CD4-positive, alpha-beta memory T cell (primary cell): ENCODE measurements at regions not wholly inside any gene's neighbourhood (a gene's known extent, or its start where the extent isn't known, plus 50 kb on each side); places are given as distances from the start of the nearest gene placed in this dataset.

Experiments
- CTCF ChIA-PET: fragments of 350-600 bp; sonication (Branson Sonifier 250); formaldehyde crosslinking; loops from one replicate; lab custom pipeline; 2021; ENCODE audit warnings: inconsistent platforms; ENCODE audit not compliant: partially characterized antibody; lab: Charles Lee
- POLR2A ChIA-PET: fragments of 350-600 bp; sonication (Branson Sonifier 250); formaldehyde crosslinking; loops from one replicate; lab custom pipeline; 2021; ENCODE audit not compliant: partially characterized antibody; lab: Charles Lee
- DNase-seq, 5 donors: peaks; one replicate each; pipeline versions ENCODE4 v3.0.0 to v3.0.0-alpha.2; 2020 to 2022; ENCODE audit warnings: mixed read lengths in 1 of 5
- H3K27ac ChIP-seq: one replicate; pipeline ENCODE4 v1.7.0; 2013; ENCODE audit warnings: low read depth, low read length
- H3K27me3 ChIP-seq: 2 replicates; pipeline ENCODE4 v1.7.0; 2013; ENCODE audit warnings: mild to moderate bottlenecking, low read length, moderate library complexity; ENCODE audit not compliant: insufficient read depth
- H3K36me3 ChIP-seq: 2 replicates; pipeline ENCODE4 v1.7.0; 2013; ENCODE audit warnings: mild to moderate bottlenecking, low read length, moderate library complexity; ENCODE audit not compliant: insufficient read depth
- H3K4me1 ChIP-seq: 2 replicates; pipeline ENCODE4 v1.7.0; 2013; ENCODE audit warnings: mild to moderate bottlenecking, low read length, moderate library complexity; ENCODE audit not compliant: insufficient read depth
- H3K4me3 ChIP-seq, 2 donors: one replicate each; pipeline ENCODE4 v1.7.0; 2013; ENCODE audit warnings: low read length in 2 of 2, mild to moderate bottlenecking in 1 of 2
- H3K9me3 ChIP-seq, 2 donors: one replicate each; pipeline ENCODE4 v1.7.0; 2013; ENCODE audit warnings: low read length in 2 of 2, control low read depth in 1 of 2; ENCODE audit not compliant: control insufficient read depth in 1 of 2
- H3K27ac Mint-ChIP-seq, 7 donors: one replicate each; pipeline ENCODE4 v1.8.0; 2020 to 2021; ENCODE audit warnings: mixed read lengths in 7 of 7, mild to moderate bottlenecking in 6 of 7, inconsistent platforms in 3 of 7, moderate library complexity in 3 of 7
- H3K27me3 Mint-ChIP-seq, 2 donors: one replicate each; pipeline ENCODE4 v1.8.0; 2020 to 2021; ENCODE audit warnings: mixed read lengths in 2 of 2
- H3K36me3 Mint-ChIP-seq, 2 donors: one replicate each; pipeline ENCODE4 v1.8.0; 2020 to 2021; ENCODE audit warnings: mixed read lengths in 2 of 2, inconsistent platforms in 1 of 2, mild to moderate bottlenecking in 1 of 2
- H3K4me1 Mint-ChIP-seq, 4 donors: one replicate each; pipeline ENCODE4 v1.8.0; 2020 to 2021; ENCODE audit warnings: mixed read lengths in 4 of 4, mild to moderate bottlenecking in 1 of 4
- H3K4me3 Mint-ChIP-seq, 8 donors: one replicate each; pipeline ENCODE4 v1.8.0; 2020 to 2021; ENCODE audit warnings: mixed read lengths in 8 of 8, mild to moderate bottlenecking in 7 of 8, moderate library complexity in 6 of 8, inconsistent platforms in 3 of 8
- H3K9me3 Mint-ChIP-seq, 8 donors: one replicate each; pipeline ENCODE4 v1.8.0; 2020 to 2021; ENCODE audit warnings: mixed read lengths in 8 of 8, mild to moderate bottlenecking in 5 of 8, inconsistent platforms in 3 of 8, moderate library complexity in 1 of 8
- intact Hi-C: fragments of 100-400 bp; cut with micrococcal nuclease; formaldehyde crosslinking; loops from one replicate; pipeline ENCODE4 v1.15.1; 2023

- ChIA-PET POLR2A (interaction anchor here (1.3 to 1.7 kb wide), 3 partner anchors 61 to 439 kb away, joined by 3 to 7 read pairs (median 4); partner anchors contain the start of gene MAP3K4), CTCF (interaction anchor here (0.6 to 17.0 kb wide), 24 partner anchors 8 to 487 kb away, joined by 3 to 617 read pairs (median 3); partner anchors contain the start of gene AGPAT4)
- H3K4me1 ChIP-seq: no peaks in the 10 kb centered on the region
- Mint-ChIP-seq H3K9me3 (peaks cover 0 to 4% (median 0%) of the 10 kb centered on the region in 8 donors), H3K27me3 (peaks cover 16 to 17% of the 10 kb centered on the region in 2 donors), H3K4me1 (peaks cover 2 to 11% (median 8%) of the 10 kb centered on the region in 4 donors), H3K27ac (peak overlapping the region in 3 of 7 donors; percentile 20 to 29 (median 22)), H3K36me3 (no peaks in the 10 kb centered on the region), H3K4me3 (peak overlapping the region; percentile 2 to 62 (median 24))
- intact Hi-C loops: loop anchor here (2.0 to 10.0 kb wide), 2 partner anchors 61 to 183 kb away; no protein-coding TSS in a partner anchor
- no peaks in the 10 kb centered on the region for H3K27me3 ChIP-seq
- H3K4me3 ChIP-seq: no peak overlapping the region
- H3K36me3 ChIP-seq: no peaks in the 10 kb centered on the region
- H3K27ac ChIP-seq: no peak overlapping the region
- DNase-seq: peak in 3 of 5 donors; percentile 0 to 15 (median 15)
- no peaks in the 10 kb centered on the region for H3K9me3 ChIP-seq
Measured at GRCh38 chr6:160931378-160932310, 59.9 kb upstream of the MAP3K4 start.

DNA sequence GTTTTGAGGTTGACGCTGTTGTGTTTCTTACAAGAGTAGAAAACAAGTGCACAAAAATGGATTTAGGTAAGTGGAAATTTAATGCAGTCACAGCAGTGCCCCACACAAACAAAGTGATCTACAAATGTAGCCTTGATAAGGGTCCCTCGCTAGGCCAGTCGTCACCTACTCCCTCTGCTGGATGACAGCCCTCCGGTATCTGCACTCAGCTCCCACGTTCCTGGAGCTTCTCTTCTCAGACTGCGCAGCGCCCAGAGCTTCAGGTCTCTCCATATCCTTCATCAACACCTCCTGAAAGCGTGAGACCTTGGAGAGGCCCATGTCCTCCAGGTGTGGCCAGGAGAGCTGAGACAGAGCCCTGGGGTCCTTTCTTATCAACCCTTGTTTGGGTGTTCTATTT lies 58.3 kb upstream of the MAP3K4 start:
- DNase-seq: no peak
- Mint-ChIP-seq H3K4me1 (peaks cover 2 to 11% (median 8%) of the 10 kb centered on the region in 4 donors), H3K36me3 (no peaks in the 10 kb centered on the region), H3K4me3 (no peak overlapping the region), H3K27me3 (peaks cover 12 to 21% of the 10 kb centered on the region in 2 donors), H3K9me3 (peaks cover 0 to 4% (median 0%) of the 10 kb centered on the region in 8 donors), H3K27ac (no peak overlapping the region)
- intact Hi-C loops: loop anchor here (10.0 kb wide), 1 partner anchor 182 kb away; no protein-coding TSS in a partner anchor
- POLR2A ChIA-PET: no interaction called here
- H3K4me1 ChIP-seq: no peaks in the 10 kb centered on the region
- no peaks in the 10 kb centered on the region for H3K9me3 ChIP-seq
- H3K4me3 ChIP-seq: no peak overlapping the region
- H3K27me3 ChIP-seq: no peaks in the 10 kb centered on the region
- CTCF ChIA-PET: interaction anchor here (0.7 to 17.0 kb wide), 2 partner anchors 56 to 437 kb away, joined by 3 to 617 read pairs; no protein-coding TSS in a partner anchor
- no peaks in the 10 kb centered on the region for H3K36me3 ChIP-seq
- H3K27ac ChIP-seq: no peak overlapping the region

DNA sequence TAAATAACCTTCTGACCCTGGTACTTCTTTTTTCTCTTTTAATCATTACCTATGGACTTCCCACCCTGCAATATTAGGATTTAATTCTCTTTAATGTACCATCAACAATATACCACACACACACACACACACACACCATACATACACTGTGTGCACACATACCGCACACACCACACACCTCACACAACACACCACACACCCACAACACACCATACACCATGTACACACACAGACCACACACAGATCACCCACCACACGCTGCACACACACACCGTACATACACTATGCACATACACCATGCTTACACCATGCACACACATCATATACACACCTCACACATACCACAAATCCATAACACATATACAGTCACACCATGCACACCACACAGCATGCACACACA lies 57.4 kb upstream of the MAP3K4 start:
- H3K27me3 Mint-ChIP-seq: peaks cover 10 to 19% of the 10 kb centered on the region in 2 donors
- Histone ChIP-seq H3K27ac (no peak overlapping the region), H3K27me3 (no peaks in the 10 kb centered on the region), H3K4me1 (no peaks in the 10 kb centered on the region), H3K9me3 (no peaks in the 10 kb centered on the region), H3K36me3 (no peaks in the 10 kb centered on the region), H3K4me3 (no peak overlapping the region)
- intact Hi-C loops: loop anchor here (10.0 kb wide), 1 partner anchor 181 kb away; no protein-coding TSS in a partner anchor
- H3K4me1 Mint-ChIP-seq: peaks cover 2 to 11% (median 8%) of the 10 kb centered on the region in 4 donors
- no peaks in the 10 kb centered on the region for H3K36me3 Mint-ChIP-seq
- H3K4me3 Mint-ChIP-seq: no peak overlapping the region
- ChIA-PET POLR2A (no interaction called here), CTCF (interaction anchor here (0.7 to 17.0 kb wide), 2 partner anchors 55 to 436 kb away, joined by 3 to 617 read pairs; no protein-coding TSS in a partner anchor)
- peaks cover 0 to 4% (median 0%) of the 10 kb centered on the region in 8 donors for H3K9me3 Mint-ChIP-seq
- no peak for DNase-seq
- H3K27ac Mint-ChIP-seq: no peak overlapping the region

DNA sequence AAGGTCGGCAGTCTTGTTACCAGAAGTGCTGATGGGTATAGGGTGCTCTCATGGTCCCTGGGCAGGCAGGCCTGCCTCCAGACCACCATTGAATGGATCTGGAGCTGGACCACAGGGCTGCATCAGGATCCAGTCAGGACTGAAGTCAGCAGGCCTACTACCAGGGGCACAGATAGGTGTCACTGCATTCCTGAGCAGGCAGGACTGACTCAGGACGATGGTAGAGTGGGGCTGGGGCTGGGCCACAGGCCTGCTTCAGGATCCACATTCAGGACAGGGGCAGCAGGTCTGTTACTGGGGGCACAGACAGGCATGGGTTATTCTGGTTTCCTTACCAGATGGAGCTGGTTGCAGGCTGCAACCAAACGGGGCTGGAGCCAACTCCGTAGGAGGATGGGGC lies 51.4 kb upstream of the MAP3K4 start:
- Histone ChIP-seq H3K27ac (no peak overlapping the region), H3K36me3 (no peaks in the 10 kb centered on the region), H3K4me1 (no peaks in the 10 kb centered on the region), H3K27me3 (no peaks in the 10 kb centered on the region), H3K4me3 (no peak overlapping the region), H3K9me3 (no peaks in the 10 kb centered on the region)
- intact Hi-C loops: no loop called here
- peaks cover 8 to 11% of the 10 kb centered on the region in 2 donors for H3K27me3 Mint-ChIP-seq
- H3K4me1 Mint-ChIP-seq: no peaks in the 10 kb centered on the region
- H3K4me3 Mint-ChIP-seq: no peak overlapping the region
- no peak for DNase-seq
- POLR2A ChIA-PET: no interaction called here
- H3K36me3 Mint-ChIP-seq: no peaks in the 10 kb centered on the region
- peaks cover 0 to 4% (median 0%) of the 10 kb centered on the region in 8 donors for H3K9me3 Mint-ChIP-seq
- no peak overlapping the region for H3K27ac Mint-ChIP-seq
- CTCF ChIA-PET: interaction anchor here (1.8 to 3.1 kb wide), 3 partner anchors 10 to 433 kb away, joined by 4 to 14 read pairs (median 8); no protein-coding TSS in a partner anchor
